ENCODE measurements at regions not wholly inside any gene's neighbourhood (a gene's known extent, or its start where the extent isn't known, plus 50 kb on each side); places are given as distances from the start of the nearest gene placed in this dataset.

DNA sequence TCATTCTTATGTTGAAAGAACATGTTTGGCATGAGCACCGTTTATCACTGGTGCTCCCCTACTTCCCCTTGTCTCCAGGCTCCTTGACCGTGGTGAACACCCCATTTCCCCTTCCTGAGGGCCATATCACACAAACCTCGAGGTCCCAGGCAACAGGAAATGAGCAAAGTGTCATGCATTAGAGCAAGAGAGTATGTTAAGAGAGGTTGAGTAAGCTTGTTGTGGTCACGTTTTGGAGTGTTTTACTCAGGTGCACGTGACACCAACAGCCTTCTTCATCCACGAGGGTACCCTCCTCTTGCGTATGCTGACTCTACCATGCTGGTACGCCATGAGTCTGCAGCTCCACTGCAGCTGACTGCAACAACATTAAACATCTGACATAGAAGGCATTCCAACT lies 482.2 kb upstream of the NBEA start:
- WGBS (ENCODE audit: extremely low coverage, insufficient coverage, insufficient read length): no CpG with 5 or more reads among the region's 8 CpGs
- H2AK5ac ChIP-seq (ENCODE audit: low read length): no peak overlapping the region
- H3K27me3 ChIP-seq (ENCODE audit: insufficient read depth, low read length): no peaks in the 10 kb centered on the region
- peak; percentile 82 to 87 for DNase-seq
- no peaks in the 10 kb centered on the region for H3K9me3 ChIP-seq (ENCODE audit: insufficient read depth, low read depth, low read length)
- no peaks in the 10 kb centered on the region for H3K79me2 ChIP-seq (ENCODE audit: control insufficient read depth, insufficient read depth, low read length, poor library complexity)
- no peak overlapping the region for H2AFZ ChIP-seq (ENCODE audit: insufficient read depth, low read length, poor library complexity)
- H4K12ac ChIP-seq (ENCODE audit: low read depth, low read length): no peak overlapping the region
- H3K36me3 ChIP-seq (ENCODE audit: control insufficient read depth in 1 of 2, insufficient read depth in 2 of 2, low read length in 2 of 2): no peaks in the 10 kb centered on the region
- H3K23ac ChIP-seq (ENCODE audit: low read length): no peak overlapping the region
- no peaks in the 10 kb centered on the region for H3K79me1 ChIP-seq (ENCODE audit: low read length)
- no peak overlapping the region for H4K91ac ChIP-seq (ENCODE audit: low read depth, low read length)
- H3K18ac ChIP-seq (ENCODE audit: low read length): no peak overlapping the region
- H2BK5ac ChIP-seq (ENCODE audit: low read depth, low read length, poor library complexity): no peak overlapping the region
- no peak overlapping the region for H2BK12ac ChIP-seq (ENCODE audit: low read length)
- no peak overlapping the region for H3K27ac ChIP-seq (ENCODE audit: low read depth, low read length)
- H3K4me3 ChIP-seq (ENCODE audit: low read depth, low read length): no peak overlapping the region
- H3K9ac ChIP-seq (ENCODE audit: low read length): no peak overlapping the region
- H3K4ac ChIP-seq (ENCODE audit: low read depth, low read length): no peak overlapping the region
- H4K8ac ChIP-seq (ENCODE audit: low read depth, low read length): no peak overlapping the region
- H3K4me2 ChIP-seq (ENCODE audit: low read length): no peak overlapping the region
- H3K14ac ChIP-seq (ENCODE audit: low read length): no peak overlapping the region
- H2BK120ac ChIP-seq (ENCODE audit: insufficient read depth, low read length, poor library complexity): no peak overlapping the region
- peaks cover 0 to 3% of the 10 kb centered on the region in 2 experiments for H3K4me1 ChIP-seq (ENCODE audit: control insufficient read depth in 1 of 2, insufficient read depth in 2 of 2, low read length in 2 of 2)

DNA sequence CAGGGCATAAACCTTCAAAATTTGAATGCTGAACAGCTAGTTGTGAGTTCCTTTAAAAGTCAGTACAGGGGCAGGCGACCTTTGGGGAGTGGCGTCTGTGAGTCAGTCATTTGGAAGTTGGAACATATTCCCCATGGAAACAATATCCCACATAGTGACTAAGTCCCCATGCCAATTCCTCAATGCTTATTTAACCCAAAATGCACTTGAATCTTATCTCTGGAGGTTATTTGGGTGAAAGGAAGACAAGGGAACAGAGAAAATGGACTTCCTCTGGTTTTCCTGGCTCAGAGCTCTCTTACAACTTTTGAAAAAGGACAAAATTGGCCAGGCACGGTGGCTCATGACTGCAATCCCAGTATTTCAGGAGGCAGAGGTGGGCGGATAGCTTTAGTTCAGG lies 479.2 kb upstream of the NBEA start:
- H2BK12ac ChIP-seq (ENCODE audit: low read length): no peak overlapping the region
- H3K4me2 ChIP-seq (ENCODE audit: low read length): no peak overlapping the region
- no peaks in the 10 kb centered on the region for H3K9me3 ChIP-seq (ENCODE audit: insufficient read depth, low read depth, low read length)
- H3K9ac ChIP-seq (ENCODE audit: low read length): no peak overlapping the region
- H3K79me1 ChIP-seq (ENCODE audit: low read length): no peaks in the 10 kb centered on the region
- H4K8ac ChIP-seq (ENCODE audit: low read depth, low read length): no peak overlapping the region
- H3K23ac ChIP-seq (ENCODE audit: low read length): no peak overlapping the region
- H3K4me1 ChIP-seq (ENCODE audit: control insufficient read depth in 1 of 2, insufficient read depth in 2 of 2, low read length in 2 of 2): peaks cover 0 to 3% of the 10 kb centered on the region in 2 experiments
- DNase-seq: peak; percentile 87 to 93
- H3K36me3 ChIP-seq (ENCODE audit: control insufficient read depth in 1 of 2, insufficient read depth in 2 of 2, low read length in 2 of 2): no peaks in the 10 kb centered on the region
- H3K79me2 ChIP-seq (ENCODE audit: control insufficient read depth, insufficient read depth, low read length, poor library complexity): no peaks in the 10 kb centered on the region
- no peak overlapping the region for H2BK120ac ChIP-seq (ENCODE audit: insufficient read depth, low read length, poor library complexity)
- H3K27ac ChIP-seq (ENCODE audit: low read depth, low read length): no peak overlapping the region
- no peak overlapping the region for H3K18ac ChIP-seq (ENCODE audit: low read length)
- H3K14ac ChIP-seq (ENCODE audit: low read length): no peak overlapping the region
- H4K12ac ChIP-seq (ENCODE audit: low read depth, low read length): no peak overlapping the region
- no peaks in the 10 kb centered on the region for H3K27me3 ChIP-seq (ENCODE audit: insufficient read depth, low read length)
- no CpG with 5 or more reads among the region's 4 CpGs for WGBS (ENCODE audit: extremely low coverage, insufficient coverage, insufficient read length)
- no peak overlapping the region for H3K4ac ChIP-seq (ENCODE audit: low read depth, low read length)
- no peak overlapping the region for H4K91ac ChIP-seq (ENCODE audit: low read depth, low read length)
- H2AFZ ChIP-seq (ENCODE audit: insufficient read depth, low read length, poor library complexity): no peak overlapping the region
- no peak overlapping the region for H2BK5ac ChIP-seq (ENCODE audit: low read depth, low read length, poor library complexity)
- no peak overlapping the region for H2AK5ac ChIP-seq (ENCODE audit: low read length)
- H3K4me3 ChIP-seq (ENCODE audit: low read depth, low read length): no peak overlapping the region

DNA sequence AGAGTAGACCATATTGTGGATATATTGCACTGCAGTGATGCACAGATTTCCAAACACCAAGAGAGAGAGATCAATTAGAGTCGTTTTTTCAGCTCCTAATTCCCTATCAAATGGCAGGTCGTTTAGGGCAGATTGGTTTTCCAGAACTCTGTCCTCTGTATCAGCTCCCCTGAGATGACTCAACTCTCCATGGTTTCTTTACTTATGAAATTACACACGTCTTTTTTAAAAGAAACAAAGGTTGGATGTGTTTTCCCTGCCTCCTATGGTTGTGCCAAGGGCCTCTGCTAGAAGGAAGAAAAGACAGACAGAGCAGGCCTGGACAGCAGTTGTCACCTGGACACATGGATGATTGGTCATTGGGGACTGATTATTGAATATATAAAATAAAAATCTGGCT lies 478.1 kb upstream of the NBEA start:
- no peaks in the 10 kb centered on the region for H3K36me3 ChIP-seq (ENCODE audit: control insufficient read depth in 1 of 2, insufficient read depth in 2 of 2, low read length in 2 of 2)
- no peak overlapping the region for H3K4ac ChIP-seq (ENCODE audit: low read depth, low read length)
- H3K9me3 ChIP-seq (ENCODE audit: insufficient read depth, low read depth, low read length): no peaks in the 10 kb centered on the region
- H3K27ac ChIP-seq (ENCODE audit: low read depth, low read length): no peak overlapping the region
- no peak overlapping the region for H2AFZ ChIP-seq (ENCODE audit: insufficient read depth, low read length, poor library complexity)
- DNase-seq: no peak
- no peak overlapping the region for H3K14ac ChIP-seq (ENCODE audit: low read length)
- no peak overlapping the region for H3K23ac ChIP-seq (ENCODE audit: low read length)
- H4K8ac ChIP-seq (ENCODE audit: low read depth, low read length): no peak overlapping the region
- no CpG with 5 or more reads among the region's 3 CpGs for WGBS (ENCODE audit: extremely low coverage, insufficient coverage, insufficient read length)
- no peak overlapping the region for H2BK120ac ChIP-seq (ENCODE audit: insufficient read depth, low read length, poor library complexity)
- no peak overlapping the region for H2AK5ac ChIP-seq (ENCODE audit: low read length)
- H2BK5ac ChIP-seq (ENCODE audit: low read depth, low read length, poor library complexity): no peak overlapping the region
- H3K79me1 ChIP-seq (ENCODE audit: low read length): no peaks in the 10 kb centered on the region
- no peak overlapping the region for H3K4me3 ChIP-seq (ENCODE audit: low read depth, low read length)
- H2BK12ac ChIP-seq (ENCODE audit: low read length): no peak overlapping the region
- H3K27me3 ChIP-seq (ENCODE audit: insufficient read depth, low read length): no peaks in the 10 kb centered on the region
- no peak overlapping the region for H4K12ac ChIP-seq (ENCODE audit: low read depth, low read length)
- H4K91ac ChIP-seq (ENCODE audit: low read depth, low read length): no peak overlapping the region
- no peak overlapping the region for H3K4me2 ChIP-seq (ENCODE audit: low read length)
- no peaks in the 10 kb centered on the region for H3K79me2 ChIP-seq (ENCODE audit: control insufficient read depth, insufficient read depth, low read length, poor library complexity)
- H3K18ac ChIP-seq (ENCODE audit: low read length): no peak overlapping the region
- peaks cover 0 to 3% of the 10 kb centered on the region in 2 experiments for H3K4me1 ChIP-seq (ENCODE audit: control insufficient read depth in 1 of 2, insufficient read depth in 2 of 2, low read length in 2 of 2)
- no peak overlapping the region for H3K9ac ChIP-seq (ENCODE audit: low read length)

DNA sequence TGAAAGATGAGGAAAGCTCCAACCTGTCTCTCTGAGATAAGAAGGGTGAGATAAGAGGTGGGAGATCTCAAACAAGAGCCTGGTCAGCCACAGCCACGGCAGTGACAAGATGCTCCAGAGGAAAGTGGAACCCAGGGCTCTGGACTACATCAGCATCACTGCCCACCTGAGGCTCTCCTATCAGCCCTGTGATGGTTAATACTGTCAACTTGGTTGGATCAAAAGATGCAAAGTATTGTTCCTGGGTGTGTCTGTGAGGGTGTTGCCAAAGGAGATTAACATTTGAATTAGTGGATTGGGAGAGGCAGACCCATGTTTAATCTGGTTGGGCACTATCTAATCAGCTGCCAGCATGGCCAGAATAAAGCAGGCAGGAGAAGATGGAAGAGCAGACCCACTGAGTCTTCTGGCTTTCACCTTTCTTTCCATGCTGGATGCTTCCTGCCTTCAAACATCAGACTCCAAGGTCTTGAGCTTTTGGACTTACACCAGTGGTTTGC lies 476.6 kb upstream of the NBEA start:
- no peak overlapping the region for H3K14ac ChIP-seq (ENCODE audit: low read length)
- WGBS (ENCODE audit: extremely low coverage, insufficient coverage, insufficient read length): no CpG with 5 or more reads among the region's 1 CpG
- H3K4me1 ChIP-seq (ENCODE audit: control insufficient read depth in 1 of 2, insufficient read depth in 2 of 2, low read length in 2 of 2): peaks cover 0 to 3% of the 10 kb centered on the region in 2 experiments
- H2AFZ ChIP-seq (ENCODE audit: insufficient read depth, low read length, poor library complexity): no peak overlapping the region
- no peak overlapping the region for H2AK5ac ChIP-seq (ENCODE audit: low read length)
- H4K12ac ChIP-seq (ENCODE audit: low read depth, low read length): no peak overlapping the region
- no peak overlapping the region for H2BK5ac ChIP-seq (ENCODE audit: low read depth, low read length, poor library complexity)
- no peak overlapping the region for H4K8ac ChIP-seq (ENCODE audit: low read depth, low read length)
- no peak overlapping the region for H3K4me3 ChIP-seq (ENCODE audit: low read depth, low read length)
- H3K79me1 ChIP-seq (ENCODE audit: low read length): no peaks in the 10 kb centered on the region
- H4K91ac ChIP-seq (ENCODE audit: low read depth, low read length): no peak overlapping the region
- no peaks in the 10 kb centered on the region for H3K9me3 ChIP-seq (ENCODE audit: insufficient read depth, low read depth, low read length)
- no peak overlapping the region for H3K9ac ChIP-seq (ENCODE audit: low read length)
- no peak overlapping the region for H3K4ac ChIP-seq (ENCODE audit: low read depth, low read length)
- no peaks in the 10 kb centered on the region for H3K79me2 ChIP-seq (ENCODE audit: control insufficient read depth, insufficient read depth, low read length, poor library complexity)
- no peak overlapping the region for H3K18ac ChIP-seq (ENCODE audit: low read length)
- no peak overlapping the region for H3K27ac ChIP-seq (ENCODE audit: low read depth, low read length)
- H3K23ac ChIP-seq (ENCODE audit: low read length): no peak overlapping the region
- H3K36me3 ChIP-seq (ENCODE audit: control insufficient read depth in 1 of 2, insufficient read depth in 2 of 2, low read length in 2 of 2): no peaks in the 10 kb centered on the region
- H2BK12ac ChIP-seq (ENCODE audit: low read length): no peak overlapping the region
- no peak overlapping the region for H2BK120ac ChIP-seq (ENCODE audit: insufficient read depth, low read length, poor library complexity)
- H3K27me3 ChIP-seq (ENCODE audit: insufficient read depth, low read length): no peaks in the 10 kb centered on the region
- H3K4me2 ChIP-seq (ENCODE audit: low read length): no peak overlapping the region
- DNase-seq: no peak

Measured in trophoblast cell (in vitro differentiated cells and primary cell).